GM18868 (cell line): ENCODE measurements at regions not wholly inside any gene's neighbourhood (a gene's known extent, or its start where the extent isn't known, plus 50 kb on each side); places are given as distances from the start of the nearest gene placed in this dataset.

Experiments used
- ATAC-seq: cut with Tn5 transposase; IDR thresholded peaks from one replicate; pipeline ENCODE4 v1.9.1; 2021; ENCODE audit warnings: mild to moderate bottlenecking, moderate library complexity; ENCODE audit not compliant: unreplicated experiment

DNA sequence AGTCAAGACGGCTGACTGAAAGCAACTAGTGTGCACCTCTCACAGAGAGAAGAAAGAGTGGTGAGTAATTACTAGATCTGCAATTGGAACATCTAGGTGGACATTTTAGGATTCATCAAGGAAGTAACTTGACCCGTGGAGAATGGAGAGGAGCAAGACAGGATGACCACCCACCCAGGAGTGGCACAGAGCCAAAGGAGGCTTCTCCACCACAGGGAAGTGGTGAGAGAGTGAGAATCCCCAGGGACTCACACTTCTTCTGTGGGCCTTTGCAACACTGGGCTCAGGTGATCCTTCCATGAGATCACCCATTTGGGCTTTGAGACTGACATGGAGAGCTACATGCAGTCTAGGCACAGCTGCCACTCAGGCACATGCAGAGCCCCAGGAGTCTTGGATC lies 132.8 kb upstream of the GALNT5 start:
- no peak for ATAC-seq

DNA sequence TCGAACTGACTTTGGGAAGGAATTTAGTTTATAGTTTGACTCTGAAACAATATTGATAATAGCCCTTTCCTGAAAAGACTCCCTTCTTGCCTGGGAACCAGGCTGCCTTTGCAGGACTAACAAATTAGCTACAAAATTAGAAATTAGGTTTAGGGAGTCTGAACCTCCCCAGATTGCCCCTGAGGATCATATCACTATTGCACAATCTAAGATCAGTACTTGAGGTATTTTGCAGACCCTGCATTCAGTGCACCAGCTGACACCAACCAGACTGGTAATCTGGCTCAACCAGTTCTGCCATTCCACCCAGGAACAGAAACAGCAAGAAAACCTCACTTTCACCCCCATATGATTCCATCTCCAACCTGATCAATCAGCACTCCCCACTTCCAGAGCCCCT lies 131.8 kb upstream of the GALNT5 start:
- ATAC-seq, result no peak

DNA sequence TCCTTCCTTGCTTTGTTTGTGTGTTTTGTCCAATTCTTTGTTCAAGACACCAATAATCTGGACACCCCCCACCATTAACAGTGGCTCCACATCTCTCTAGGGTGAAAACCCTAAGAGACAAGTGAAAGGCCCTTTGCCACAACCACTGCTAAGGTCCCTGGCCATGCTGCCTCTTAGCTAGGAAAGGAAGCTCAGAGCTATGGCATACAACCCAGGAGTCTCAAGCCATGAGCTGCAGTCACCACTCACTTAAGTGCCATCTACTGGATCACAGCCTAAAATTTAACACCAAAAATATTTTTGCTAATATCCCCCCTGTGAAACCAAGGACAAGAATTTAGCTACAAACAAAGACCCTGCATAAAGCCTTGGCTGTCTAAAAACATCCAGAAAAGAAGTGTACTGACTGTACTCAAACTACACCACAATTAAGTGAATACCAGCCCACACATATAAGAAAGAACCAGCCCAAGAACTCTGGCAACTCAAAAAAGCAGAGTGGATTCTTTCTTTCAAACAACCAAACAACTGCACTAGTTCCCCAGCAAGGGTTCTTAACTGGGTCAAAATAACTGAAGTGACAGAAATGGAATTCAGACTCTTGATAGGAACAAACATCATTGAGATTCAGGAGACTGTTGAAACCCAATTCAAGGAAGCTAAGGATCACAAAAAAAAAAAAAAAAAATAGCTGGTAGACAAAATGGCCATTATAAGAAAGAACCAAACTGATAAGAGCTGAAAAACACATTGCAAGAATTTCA lies 130.1 kb upstream of the GALNT5 start:
- no peak for ATAC-seq

DNA sequence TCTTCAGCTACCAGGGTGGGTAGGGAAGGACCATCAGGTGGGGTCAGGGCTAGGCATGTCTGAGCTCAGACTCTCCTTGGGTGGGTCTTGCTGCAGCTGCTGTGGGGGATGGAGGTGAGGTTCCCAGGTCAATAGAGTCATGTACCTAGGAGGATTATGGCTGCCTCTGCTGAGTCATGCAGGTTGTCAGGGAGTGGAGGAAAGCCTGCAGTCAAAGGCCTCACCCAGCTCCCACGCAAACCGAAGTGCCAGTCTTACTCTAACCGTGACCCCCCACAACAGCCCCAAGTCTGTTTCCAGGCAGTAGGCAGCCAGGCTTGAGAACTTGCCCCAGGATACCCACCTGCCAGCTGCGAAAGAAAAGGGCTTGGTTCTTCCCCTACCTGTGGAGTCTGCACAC lies 113.6 kb upstream of the GALNT5 start:
- ATAC-seq, result no peak

DNA sequence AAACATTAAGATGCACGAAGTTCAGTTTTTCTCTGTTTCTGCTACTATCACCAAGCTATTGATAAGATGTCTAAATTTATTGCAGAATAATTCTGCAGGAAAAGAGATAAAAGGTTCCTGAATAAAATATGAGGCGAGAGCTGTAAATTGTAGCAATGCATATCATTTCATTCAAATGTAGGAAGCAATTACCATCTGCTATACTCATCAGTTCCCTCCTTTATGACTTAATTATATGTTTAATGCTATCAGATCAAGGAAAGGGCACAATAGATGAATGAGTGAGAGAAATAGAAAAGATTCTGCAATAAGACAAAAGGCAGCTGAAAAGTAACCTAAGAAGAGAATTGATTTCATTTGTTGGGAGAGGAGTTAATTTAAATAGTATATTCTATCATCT lies 108.2 kb upstream of the GALNT5 start:
- ATAC-seq, result no peak

DNA sequence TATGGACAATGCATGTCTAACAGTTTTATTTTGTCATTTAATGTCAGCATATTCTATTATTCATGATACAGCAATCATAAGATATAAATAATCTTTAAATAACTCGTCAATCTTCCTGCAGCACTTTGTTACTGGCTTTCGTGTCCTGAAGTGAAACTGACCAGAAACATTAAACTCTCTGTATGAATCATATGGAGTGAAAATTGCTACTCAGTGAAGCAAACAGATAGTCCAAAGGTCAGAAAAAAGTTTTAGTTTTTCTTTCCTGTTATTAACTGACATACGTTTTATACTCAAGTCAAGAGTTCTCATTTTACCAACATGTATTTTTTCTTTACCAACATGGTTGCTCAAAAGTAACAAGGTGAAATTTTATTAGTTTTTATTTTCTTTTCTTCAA lies 106.8 kb upstream of the GALNT5 start:
- peak; percentile 93 for ATAC-seq

DNA sequence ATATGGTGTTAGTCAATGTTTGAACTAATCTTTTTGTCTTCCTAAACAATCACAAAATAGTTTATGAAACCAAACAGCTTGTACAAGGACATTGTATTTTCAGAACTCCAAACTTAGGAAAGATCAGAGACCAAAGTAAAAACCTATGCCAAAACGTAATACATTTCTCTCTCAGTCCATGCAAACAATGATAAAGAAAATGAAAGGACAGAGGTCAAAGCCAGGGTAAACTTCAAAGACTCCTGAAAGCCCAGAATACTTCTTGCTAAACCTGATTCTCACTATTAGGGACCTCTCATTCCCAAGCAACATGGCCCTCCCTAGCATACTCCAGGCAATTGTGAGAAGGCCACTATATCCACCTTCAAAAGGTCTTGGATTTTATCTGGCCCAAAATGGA lies 105.1 kb upstream of the GALNT5 start:
- ATAC-seq, result no peak

- ATAC-seq, result no peak
Measured at GRCh38 chr2:157155992-157156391, 101.5 kb upstream of the GALNT5 start.

- no peak for ATAC-seq
Measured at GRCh38 chr2:157158111-157158510, 99.4 kb upstream of the GALNT5 start.

- no peak for ATAC-seq
Measured at GRCh38 chr2:157159221-157159934, 98.1 kb upstream of the GALNT5 start.

GRCh38 chr2:157160111-157160510 lies 97.4 kb upstream of the GALNT5 start:
- ATAC-seq, result no peak

GRCh38 chr2:157164370-157164769 lies 93.1 kb upstream of the GALNT5 start:
- no peak for ATAC-seq

GRCh38 chr2:157164891-157165290 lies 92.6 kb upstream of the GALNT5 start:
- no peak for ATAC-seq

GRCh38 chr2:157168501-157168900 lies 89.0 kb upstream of the GALNT5 start:
- ATAC-seq, result no peak

- ATAC-seq, result no peak
Measured at GRCh38 chr2:157169889-157170288, 87.6 kb upstream of the GALNT5 start.

GRCh38 chr2:157170299-157170698 lies 87.2 kb upstream of the GALNT5 start:
- no peak for ATAC-seq

DNA sequence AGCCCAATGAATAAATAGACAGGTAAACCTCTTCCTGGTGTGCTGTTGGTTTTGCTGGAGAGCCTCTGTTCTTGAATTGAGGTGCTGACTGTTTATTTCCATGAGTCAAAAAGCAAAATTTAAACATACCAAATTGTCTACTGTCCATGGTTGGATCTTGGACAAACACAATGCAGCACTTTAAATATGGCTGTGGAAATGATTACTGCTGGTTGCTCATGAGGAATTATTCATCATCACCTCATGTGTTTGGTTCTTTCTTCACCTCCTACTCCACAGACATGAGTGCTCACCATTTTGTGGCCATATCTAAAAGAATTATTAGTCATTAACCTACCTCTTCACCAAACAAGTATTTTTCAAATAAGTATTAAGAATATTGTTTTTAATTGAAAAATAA lies 85.3 kb upstream of the GALNT5 start:
- no peak for ATAC-seq

DNA sequence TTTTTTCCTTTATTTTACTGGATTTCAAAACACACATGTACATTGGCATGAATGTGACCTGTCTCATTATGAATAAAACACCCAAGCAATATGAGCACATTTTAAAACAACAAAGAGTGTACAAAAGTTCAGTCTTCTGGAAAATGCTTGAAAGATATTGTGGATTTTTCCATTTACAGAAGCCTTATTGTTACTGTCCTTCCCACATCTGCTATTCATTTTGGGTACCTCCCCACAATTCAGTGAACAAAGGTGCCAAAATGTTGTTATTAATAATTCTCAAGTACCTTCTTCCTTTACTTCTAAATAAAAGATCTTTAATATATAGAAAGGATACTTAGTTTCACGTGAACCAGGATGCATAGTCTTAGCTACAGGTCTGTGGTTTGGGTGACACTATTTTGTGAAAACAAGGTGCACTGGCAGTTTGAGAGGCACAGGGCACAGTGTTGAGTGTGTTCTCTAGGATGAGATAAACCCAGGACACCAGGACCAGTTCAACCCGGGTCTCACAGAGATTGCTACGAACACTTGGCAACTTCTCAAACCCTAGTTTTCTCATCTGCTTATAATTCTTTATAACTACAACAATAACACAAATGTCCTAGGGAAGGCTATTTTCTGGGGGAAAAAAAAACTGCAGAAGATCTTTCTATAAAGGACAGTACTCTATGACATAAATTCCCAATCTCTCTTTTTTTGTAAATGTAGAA lies 84.5 kb upstream of the GALNT5 start:
- ATAC-seq, result no peak

DNA sequence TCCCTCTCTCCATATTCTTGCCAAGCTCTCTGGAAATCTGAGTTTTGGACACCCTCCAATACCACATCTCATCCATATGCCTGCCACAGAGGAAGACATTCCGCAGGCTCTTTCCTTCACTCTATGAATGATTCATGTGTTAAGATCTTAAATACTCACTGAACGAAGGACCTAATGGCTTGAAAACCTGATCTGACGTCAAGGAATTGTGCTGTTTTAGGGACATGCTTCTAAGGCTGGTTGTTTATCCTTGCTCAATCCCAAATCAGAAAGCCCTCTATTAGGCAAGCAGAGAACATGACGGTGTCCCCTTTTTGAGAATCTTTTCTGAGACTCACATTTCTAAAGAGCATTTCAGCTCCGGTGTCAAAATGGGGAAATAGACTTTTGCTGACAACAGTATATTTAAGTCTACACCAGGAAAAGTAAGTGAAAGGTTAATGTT lies 83.7 kb upstream of the GALNT5 start:
- no peak for ATAC-seq

- ATAC-seq, result no peak
Measured at GRCh38 chr2:157174321-157174720, 83.2 kb upstream of the GALNT5 start.

GRCh38 chr2:157176602-157177001 lies 80.9 kb upstream of the GALNT5 start:
- ATAC-seq, result no peak

DNA sequence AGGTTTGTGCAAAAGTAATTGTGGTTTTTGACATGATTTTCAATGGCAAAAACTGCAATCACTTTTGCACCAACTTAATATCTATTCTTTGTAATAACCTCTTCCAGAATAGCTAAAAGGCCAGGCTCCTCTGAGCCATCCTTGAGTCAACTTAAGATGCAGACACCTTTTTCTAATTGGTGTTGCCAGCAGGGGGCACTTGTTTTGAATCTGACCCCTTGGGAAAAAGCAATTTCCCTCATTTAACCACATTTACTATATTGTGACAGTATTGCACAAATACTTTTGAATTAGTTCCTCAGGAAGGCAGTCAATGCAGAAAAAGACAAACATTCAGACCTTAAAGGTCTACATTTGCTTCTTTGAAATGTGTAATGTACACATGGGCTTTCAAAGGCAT lies 78.6 kb upstream of the GALNT5 start:
- no peak for ATAC-seq
